KMS-11 (cell line): ENCODE measurements at regions not wholly inside any gene's neighbourhood (a gene's known extent, or its start where the extent isn't known, plus 50 kb on each side); places are given as distances from the start of the nearest gene placed in this dataset.

Experiments
- H2AFZ ChIP-seq: fragments of 200-600 bp; sonication (generic); 2 replicates; pipeline ENCODE4 v1.6.1; 2016; ENCODE audit warnings: antibody characterized with exemption, mixed run types, low read depth
- H3K27ac ChIP-seq: fragments of 200-600 bp; sonication (generic); 2 replicates; pipeline ENCODE4 v1.6.1; 2016; ENCODE audit warnings: mild to moderate bottlenecking, mixed run types
- H3K27me3 ChIP-seq: fragments of 200-600 bp; sonication (generic); 2 replicates; pipeline ENCODE4 v1.6.1; 2017; ENCODE audit warnings: mild to moderate bottlenecking, low read depth, mixed run types, moderate library complexity; ENCODE audit not compliant: insufficient read depth
- H3K36me3 ChIP-seq: fragments of 200-600 bp; sonication (generic); 2 replicates; pipeline ENCODE4 v1.6.1; 2017; ENCODE audit warnings: mild to moderate bottlenecking, mixed run types; ENCODE audit not compliant: insufficient read depth
- H3K4me1 ChIP-seq: fragments of 200-600 bp; sonication (generic); 2 replicates; pipeline ENCODE4 v1.6.1; 2016; ENCODE audit warnings: mild to moderate bottlenecking, low read depth, mixed run types; ENCODE audit not compliant: poor library complexity, severe bottlenecking
- H3K4me2 ChIP-seq: fragments of 200-600 bp; sonication (generic); 2 replicates; pipeline ENCODE4 v1.7.0; 2016; ENCODE audit warnings: mild to moderate bottlenecking, mixed run types
- H3K4me3 ChIP-seq: fragments of 200-600 bp; sonication (generic); IDR thresholded peaks from 2 replicates; pipeline ENCODE4 v1.6.1; 2017; ENCODE audit warnings: low read depth, low read length, mixed read lengths; ENCODE audit not compliant: insufficient read depth
- H3K79me2 ChIP-seq: fragments of 200-600 bp; sonication (generic); 2 replicates; pipeline ENCODE4 v1.6.1; 2016; ENCODE audit warnings: low read depth, mixed run types; ENCODE audit not compliant: insufficient read depth
- H3K9ac ChIP-seq: fragments of 200-600 bp; sonication (generic); 2 replicates; pipeline ENCODE4 v1.6.1; 2016; ENCODE audit warnings: mild to moderate bottlenecking, mixed run types
- H4K20me1 ChIP-seq: fragments of 200-600 bp; sonication (generic); 2 replicates; pipeline ENCODE4 v1.6.1; 2016; ENCODE audit warnings: mild to moderate bottlenecking, mixed run types; ENCODE audit not compliant: insufficient read depth
- CTCF ChIP-seq: fragments of 200-600 bp; sonication (generic); conservative IDR thresholded peaks from 2 replicates; pipeline ENCODE4 v1.6.1; 2017; ENCODE audit warnings: low read depth, mild to moderate bottlenecking, antibody characterized with exemption, low read length, moderate library complexity, mixed read lengths

GRCh38 chr12:67559751-67560150 lies 88.8 kb upstream of the DYRK2 start:
- no peak overlapping the region for H3K9ac ChIP-seq
- no peak overlapping the region for H3K4me2 ChIP-seq
- H3K36me3 ChIP-seq = no peaks in the 10 kb centered on the region
- no peaks in the 10 kb centered on the region for H3K79me2 ChIP-seq
- H3K27ac ChIP-seq = no peak overlapping the region
- no peak overlapping the region for H3K4me3 ChIP-seq
- no peaks in the 10 kb centered on the region for H4K20me1 ChIP-seq
- peaks cover 19% of the 10 kb centered on the region for H3K4me1 ChIP-seq
- H2AFZ ChIP-seq = no peak overlapping the region
- TF ChIP-seq CTCF = no peak
- no peaks in the 10 kb centered on the region for H3K27me3 ChIP-seq

GRCh38 chr12:67562513-67563287 lies 85.8 kb upstream of the DYRK2 start:
- no peaks in the 10 kb centered on the region for H3K27me3 ChIP-seq
- H4K20me1 ChIP-seq = no peaks in the 10 kb centered on the region
- no peak for TF ChIP-seq CTCF

GRCh38 chr12:67568055-67568454 lies 80.5 kb upstream of the DYRK2 start:
- no peak overlapping the region for H3K27ac ChIP-seq
- H3K79me2 ChIP-seq = no peaks in the 10 kb centered on the region
- H4K20me1 ChIP-seq = no peaks in the 10 kb centered on the region
- no peak overlapping the region for H3K4me2 ChIP-seq
- no peaks in the 10 kb centered on the region for H3K36me3 ChIP-seq
- TF ChIP-seq CTCF = no peak
- H3K4me3 ChIP-seq = no peak overlapping the region
- no peaks in the 10 kb centered on the region for H3K27me3 ChIP-seq
- no peak overlapping the region for H2AFZ ChIP-seq
- no peak overlapping the region for H3K9ac ChIP-seq
- no peaks in the 10 kb centered on the region for H3K4me1 ChIP-seq

More at GRCh38 chr12:67562513-67563287, 85.8 kb upstream of the DYRK2 start:
- Histone ChIP-seq H3K9ac (no peak overlapping the region), H3K79me2 (no peaks in the 10 kb centered on the region), H3K4me1 (no peaks in the 10 kb centered on the region), H3K4me2 (no peak overlapping the region), H2AFZ (no peak overlapping the region), H3K4me3 (no peak overlapping the region), H3K36me3 (no peaks in the 10 kb centered on the region), H3K27ac (no peak overlapping the region)

- Histone ChIP-seq H2AFZ (no peak overlapping the region), H3K27ac (no peak overlapping the region), H3K79me2 (no peaks in the 10 kb centered on the region), H3K4me3 (no peak overlapping the region), H3K27me3 (no peaks in the 10 kb centered on the region), H3K9ac (no peak overlapping the region), H4K20me1 (no peaks in the 10 kb centered on the region), H3K36me3 (no peaks in the 10 kb centered on the region), H3K4me1 (no peaks in the 10 kb centered on the region), H3K4me2 (no peak overlapping the region)
- TF ChIP-seq CTCF = no peak
Measured at GRCh38 chr12:67572492-67572891, 76.1 kb upstream of the DYRK2 start.
